ENCODE measurements at regions not wholly inside any gene's neighbourhood (a gene's known extent, or its start where the extent isn't known, plus 50 kb on each side); places are given as distances from the start of the nearest gene placed in this dataset.

DNA sequence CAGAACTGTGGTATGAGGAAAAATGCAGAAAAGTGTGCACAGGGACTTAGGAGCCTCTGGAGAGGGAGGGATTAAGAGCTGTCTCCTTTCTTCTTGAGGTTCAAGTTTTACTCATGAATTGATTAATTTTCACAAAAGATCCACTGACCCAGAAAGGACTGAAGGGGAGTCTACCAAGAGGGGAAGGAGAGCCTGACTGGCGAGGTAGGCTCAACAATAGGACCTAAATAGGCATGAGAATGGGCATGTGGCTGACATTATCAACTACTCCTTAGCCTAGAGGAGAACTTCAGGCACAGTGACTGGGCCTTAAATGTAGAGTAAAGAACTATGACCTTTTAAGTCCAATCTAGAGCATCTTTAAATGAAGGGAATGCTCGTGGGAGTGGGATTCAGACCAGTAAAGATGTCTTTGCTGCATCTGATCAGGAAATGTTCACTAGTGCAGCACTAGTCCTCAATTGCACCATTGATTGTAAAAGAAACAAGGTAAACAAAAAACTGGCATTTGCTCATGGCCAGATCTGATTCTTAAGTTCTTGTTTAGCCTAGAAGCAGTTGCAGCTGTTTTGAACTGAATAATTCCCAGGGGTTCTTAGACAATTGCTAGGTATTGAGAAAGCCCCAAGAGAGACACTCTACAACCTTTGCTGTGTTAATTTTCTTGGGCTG lies 135.6 kb downstream of the RAB38 start:
- Histone ChIP-seq H3K36me3 (ENCODE audit: control insufficient read depth, insufficient read depth, low read length) (no peaks in the 10 kb centered on the region), H3K4me3 (ENCODE audit: low read depth, low read length) (no peak overlapping the region), H3K27me3 (ENCODE audit: control insufficient read depth, insufficient read depth, low read length) (0 out of 2 replicates have a peak, but pooled peaks cover 2% of the 10 kb centered on the region)
- DNase-seq (ENCODE audit: low read depth) = no peak
- ChIA-PET POLR2A (no interaction called here), CTCF (no interaction called here)
- TF ChIP-seq, protein P1, sequence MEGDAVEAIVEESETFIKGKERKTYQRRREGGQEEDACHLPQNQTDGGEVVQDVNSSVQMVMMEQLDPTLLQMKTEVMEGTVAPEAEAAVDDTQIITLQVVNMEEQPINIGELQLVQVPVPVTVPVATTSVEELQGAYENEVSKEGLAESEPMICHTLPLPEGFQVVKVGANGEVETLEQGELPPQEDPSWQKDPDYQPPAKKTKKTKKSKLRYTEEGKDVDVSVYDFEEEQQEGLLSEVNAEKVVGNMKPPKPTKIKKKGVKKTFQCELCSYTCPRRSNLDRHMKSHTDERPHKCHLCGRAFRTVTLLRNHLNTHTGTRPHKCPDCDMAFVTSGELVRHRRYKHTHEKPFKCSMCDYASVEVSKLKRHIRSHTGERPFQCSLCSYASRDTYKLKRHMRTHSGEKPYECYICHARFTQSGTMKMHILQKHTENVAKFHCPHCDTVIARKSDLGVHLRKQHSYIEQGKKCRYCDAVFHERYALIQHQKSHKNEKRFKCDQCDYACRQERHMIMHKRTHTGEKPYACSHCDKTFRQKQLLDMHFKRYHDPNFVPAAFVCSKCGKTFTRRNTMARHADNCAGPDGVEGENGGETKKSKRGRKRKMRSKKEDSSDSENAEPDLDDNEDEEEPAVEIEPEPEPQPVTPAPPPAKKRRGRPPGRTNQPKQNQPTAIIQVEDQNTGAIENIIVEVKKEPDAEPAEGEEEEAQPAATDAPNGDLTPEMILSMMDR (IDR thresholded peaks at IDR 0.05; ENCODE audit: insufficient read depth, low read depth, low read length) = no peak

DNA sequence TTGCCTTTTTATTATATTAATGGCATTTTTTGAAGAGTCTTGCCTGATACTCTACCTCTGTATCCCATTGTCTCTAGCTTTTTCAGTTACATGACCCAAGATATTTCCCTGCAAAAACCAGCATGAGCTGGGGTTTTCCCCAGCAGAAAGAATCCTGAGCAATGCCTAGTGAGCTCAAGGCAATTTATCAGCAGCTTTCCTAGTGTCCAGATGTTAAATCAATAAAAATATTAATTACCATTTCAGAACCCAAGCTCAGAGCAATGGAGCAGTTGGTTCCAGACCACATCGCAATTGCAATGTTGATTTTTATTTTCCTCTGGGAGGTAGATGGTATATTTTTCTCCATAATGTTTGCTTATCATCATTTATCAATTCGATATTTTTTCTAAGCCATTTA lies 137.2 kb downstream of the RAB38 start:
- DNase-seq (ENCODE audit: low read depth) = no peak
- Histone ChIP-seq H3K4me3 (ENCODE audit: low read depth, low read length) (no peak overlapping the region), H3K36me3 (ENCODE audit: control insufficient read depth, insufficient read depth, low read length) (no peaks in the 10 kb centered on the region), H3K27me3 (ENCODE audit: control insufficient read depth, insufficient read depth, low read length) (0 out of 2 replicates have a peak, but pooled peaks cover 2% of the 10 kb centered on the region)
- TF ChIP-seq, protein P1 (IDR thresholded peaks at IDR 0.05; ENCODE audit: insufficient read depth, low read depth, low read length) = no peak
- POLR2A ChIA-PET = no interaction called here
- CTCF ChIA-PET = no interaction called here

GRCh38 chr11:88036701-88037100 lies 138.5 kb downstream of the RAB38 start:
- H3K4me3 ChIP-seq (ENCODE audit: low read depth, low read length) = no peak overlapping the region
- no peaks in the 10 kb centered on the region for H3K36me3 ChIP-seq (ENCODE audit: control insufficient read depth, insufficient read depth, low read length)
- ChIA-PET POLR2A (no interaction called here), CTCF (no interaction called here)
- DNase-seq (ENCODE audit: low read depth) = no peak
- TF ChIP-seq, protein P1 (IDR thresholded peaks at IDR 0.05; ENCODE audit: insufficient read depth, low read depth, low read length) = no peak
- 0 out of 2 replicates have a peak, but pooled peaks cover 2% of the 10 kb centered on the region for H3K27me3 ChIP-seq (ENCODE audit: control insufficient read depth, insufficient read depth, low read length)

DNA sequence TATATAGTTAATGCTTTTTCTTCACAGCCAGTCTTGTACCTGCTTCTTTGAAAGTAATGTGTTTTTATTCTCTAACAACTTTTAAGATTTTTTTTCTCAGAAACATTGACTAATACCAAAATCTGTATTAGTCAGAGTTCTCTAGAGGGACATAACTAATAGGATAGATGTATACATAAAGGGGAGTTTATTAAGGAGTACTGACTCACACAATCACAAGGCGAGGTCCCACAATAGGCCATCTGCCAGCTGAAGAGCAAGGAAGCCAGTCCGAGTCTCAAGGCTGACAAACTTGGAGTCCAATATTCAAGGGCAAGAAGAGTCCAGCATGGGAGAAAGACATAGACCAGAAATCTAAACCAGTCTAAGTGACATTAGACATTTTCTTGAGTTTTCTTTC lies 140.0 kb downstream of the RAB38 start:
- H3K36me3 ChIP-seq (ENCODE audit: control insufficient read depth, insufficient read depth, low read length) = no peaks in the 10 kb centered on the region
- no peak for DNase-seq (ENCODE audit: low read depth)
- CTCF ChIA-PET = no interaction called here
- H3K27me3 ChIP-seq (ENCODE audit: control insufficient read depth, insufficient read depth, low read length) = 0 out of 2 replicates have a peak, but pooled peaks cover 2% of the 10 kb centered on the region
- no peak overlapping the region for H3K4me3 ChIP-seq (ENCODE audit: low read depth, low read length)
- TF ChIP-seq, protein P1 (IDR thresholded peaks at IDR 0.05; ENCODE audit: insufficient read depth, low read depth, low read length) = no peak
- POLR2A ChIA-PET = no interaction called here

DNA sequence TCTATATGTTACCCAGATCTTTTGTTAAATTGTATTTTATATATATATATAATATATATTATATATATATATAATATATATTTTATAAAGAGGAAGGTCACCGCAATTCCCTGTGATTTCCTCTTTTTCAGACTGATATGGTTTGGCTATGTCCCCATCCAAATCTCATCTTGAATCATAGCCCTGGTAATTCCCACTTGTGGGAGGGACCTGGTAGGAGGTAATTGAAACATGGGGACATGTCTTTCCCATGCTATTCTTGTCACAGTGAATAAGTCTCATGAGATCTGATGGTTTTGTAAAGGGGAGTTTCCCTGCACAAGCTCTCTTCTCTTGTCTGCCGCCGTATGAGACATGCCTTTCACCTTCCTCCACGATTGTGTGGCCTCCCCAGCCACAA lies 157.6 kb downstream of the RAB38 start:
- no peak for DNase-seq (ENCODE audit: low read depth)
- CTCF ChIA-PET = interaction anchor here (2.6 to 4.7 kb wide), 5 partner anchors 214 to 534 kb away, joined by 13 to 59 read pairs (median 27); no protein-coding TSS in a partner anchor
- POLR2A ChIA-PET = no interaction called here
- H3K36me3 ChIP-seq (ENCODE audit: control insufficient read depth, insufficient read depth, low read length) = no peaks in the 10 kb centered on the region
- H3K4me3 ChIP-seq (ENCODE audit: low read depth, low read length) = no peak overlapping the region
- no peaks in the 10 kb centered on the region for H3K27me3 ChIP-seq (ENCODE audit: control insufficient read depth, insufficient read depth, low read length)
- TF ChIP-seq, protein P1 (IDR thresholded peaks at IDR 0.05; ENCODE audit: insufficient read depth, low read depth, low read length) = no peak
